ENCODE measurements at regions not wholly inside any gene's neighbourhood (a gene's known extent, or its start where the extent isn't known, plus 50 kb on each side); places are given as distances from the start of the nearest gene placed in this dataset.

- TF ChIP-seq POLR2A (IDR thresholded peaks at IDR 0.05) (no peak), CTCF (IDR thresholded peaks at IDR 0.05) (no peak)
Measured at GRCh38 chr12:68462803-68463202, 130.6 kb upstream of the MDM1 start.

Measured in adrenal gland (tissue), 5 donors.